ENCODE measurements at regions not wholly inside any gene's neighbourhood (a gene's known extent, or its start where the extent isn't known, plus 50 kb on each side); places are given as distances from the start of the nearest gene placed in this dataset.
"Not testable (repeated sequence)": the region's sequence is repeated elsewhere in the genome, so short reads cannot be mapped to it uniquely, and the experiment has no call there.

DNA sequence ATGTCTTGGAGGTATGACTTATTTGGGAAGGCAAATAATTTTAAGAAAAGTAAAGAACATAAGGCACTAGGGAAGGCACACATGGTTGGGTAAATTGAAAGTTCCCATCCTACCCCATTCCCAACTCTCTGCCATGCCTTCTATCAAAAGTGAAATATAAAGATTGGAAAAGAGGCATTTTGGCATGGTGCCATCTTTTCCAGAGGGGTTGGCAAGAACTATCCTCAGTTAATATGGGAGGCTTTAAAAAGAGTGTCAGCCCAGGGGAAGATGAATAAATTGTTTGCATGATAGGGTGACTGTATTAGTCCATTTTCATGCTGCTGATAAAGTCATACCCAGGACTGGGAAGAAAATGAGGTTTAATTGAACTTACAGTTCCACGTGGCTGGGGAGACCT is 150.8 kb upstream of the BOD1L1 start:
- peaks cover 7 to 13% (median 10%) of the 10 kb centered on the region in 6 donors for H3K9me3 Mint-ChIP-seq

DNA sequence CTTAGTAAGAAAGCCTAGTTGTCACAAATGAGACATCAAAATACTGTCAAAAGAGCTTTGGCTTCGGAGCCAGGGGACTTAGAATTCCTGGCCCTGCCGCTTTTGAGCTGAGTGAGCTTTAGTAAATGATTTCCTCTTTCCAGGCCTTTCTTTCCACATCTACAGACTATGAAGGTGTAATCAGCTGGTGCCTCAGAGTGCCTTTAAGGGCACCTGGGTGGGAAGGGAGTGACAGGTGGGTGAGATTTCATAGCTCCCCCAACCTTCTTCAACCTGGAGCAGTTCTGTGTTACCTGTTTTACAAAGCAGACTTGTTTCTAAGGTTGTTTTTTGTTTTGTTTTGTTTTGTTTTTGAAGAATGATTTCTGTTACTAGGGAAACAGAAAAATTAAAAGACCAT is 154.7 kb upstream of the BOD1L1 start:
- no peak overlapping the region for H3K27ac Mint-ChIP-seq
- peaks cover 0 to 1% (median 0%) of the 10 kb centered on the region in 3 donors for H3K36me3 Mint-ChIP-seq
- no peak overlapping the region for H3K4me3 Mint-ChIP-seq
- H3K27me3 Mint-ChIP-seq (ENCODE audit: low read depth in 3 of 3), result peaks cover 0 to 2% (median 0%) of the 10 kb centered on the region in 3 donors
- DNase-seq, result no peak
- H3K4me1 Mint-ChIP-seq, result peaks cover 0 to 1% of the 10 kb centered on the region in 2 donors
- peaks cover 0 to 10% (median 5%) of the 10 kb centered on the region in 6 donors for H3K9me3 Mint-ChIP-seq

More for the DNA sequence above, 150.8 kb upstream of the BOD1L1 start:
- H3K27me3 Mint-ChIP-seq (ENCODE audit: low read depth in 3 of 3), result peaks cover 0 to 2% (median 0%) of the 10 kb centered on the region in 3 donors
- DNase-seq, result no peak
- H3K4me3 Mint-ChIP-seq, result no peak overlapping the region
- no peak overlapping the region for H3K27ac Mint-ChIP-seq
- H3K4me1 Mint-ChIP-seq, result peaks cover 0 to 9% of the 10 kb centered on the region in 2 donors
- H3K36me3 Mint-ChIP-seq, result peaks cover 0 to 7% (median 0%) of the 10 kb centered on the region in 3 donors

DNA sequence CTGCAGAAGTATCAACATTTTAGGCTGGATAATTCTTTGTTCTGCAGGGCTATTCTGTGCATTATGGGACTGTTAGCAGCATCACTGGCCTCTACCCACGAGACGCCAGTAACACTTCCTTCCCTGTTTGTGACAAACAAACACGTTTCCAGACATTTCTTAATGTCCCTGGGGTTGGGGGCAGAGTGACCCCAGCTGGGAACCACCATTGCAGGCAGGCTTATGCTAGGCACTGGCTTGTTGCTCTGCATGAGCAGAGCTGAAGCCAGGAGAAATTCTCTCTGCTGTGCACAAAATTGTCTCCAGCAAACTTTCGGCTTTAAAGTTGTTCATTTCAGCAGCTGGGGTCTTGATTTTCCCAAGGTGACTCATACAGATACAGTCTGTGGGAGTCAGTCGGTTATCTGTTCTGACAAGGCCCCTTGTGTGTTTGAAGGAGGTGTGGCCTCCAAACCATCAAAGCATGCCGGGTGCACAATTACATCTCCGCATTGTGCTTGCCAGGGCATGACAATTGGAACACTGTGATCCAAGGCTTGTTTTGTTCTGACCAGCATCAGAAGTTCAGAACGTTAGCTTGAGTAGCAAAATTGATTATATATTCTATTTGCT is 156.4 kb upstream of the BOD1L1 start:
- peaks cover 0 to 10% (median 2%) of the 10 kb centered on the region in 6 donors for H3K9me3 Mint-ChIP-seq
- no peak overlapping the region for H3K27ac Mint-ChIP-seq
- H3K36me3 Mint-ChIP-seq, result peaks cover 0 to 3% (median 0%) of the 10 kb centered on the region in 3 donors

DNA sequence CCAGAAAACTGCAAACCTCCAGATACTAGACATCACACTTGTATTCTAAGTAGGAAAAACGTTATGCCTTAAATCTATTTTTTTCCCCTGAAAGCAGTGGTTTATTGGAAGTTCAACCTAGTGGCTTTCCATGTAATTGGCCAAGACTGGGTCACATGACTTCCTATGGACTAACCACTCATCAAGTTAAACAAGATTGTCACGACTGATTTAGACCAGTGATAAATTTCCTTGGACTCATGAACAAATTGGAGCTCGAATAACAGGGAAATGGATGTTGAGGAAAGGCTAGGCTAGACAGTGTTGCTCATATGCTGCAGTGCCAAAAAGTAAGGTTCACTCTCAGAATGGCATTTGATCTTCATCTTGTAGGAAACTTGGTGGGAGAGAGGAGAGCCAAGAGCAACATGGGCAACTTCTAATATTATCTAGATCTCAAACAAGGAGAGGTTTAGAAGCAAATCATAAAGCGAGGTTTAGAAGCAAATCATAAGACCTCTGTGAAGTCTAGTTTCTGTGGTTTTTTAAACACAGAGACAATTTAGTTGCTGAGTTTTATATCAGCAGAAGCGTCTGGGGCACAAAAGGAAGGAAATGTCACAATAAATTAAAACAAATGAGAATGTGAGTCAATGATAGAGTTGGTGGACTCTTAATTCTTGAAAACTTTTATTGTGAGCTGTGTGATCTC is 165.6 kb upstream of the BOD1L1 start:
- Mint-ChIP-seq H3K9me3 (peaks cover 0 to 21% (median 5%) of the 10 kb centered on the region in 6 donors), H3K4me3 (no peak overlapping the region), H3K36me3 (peaks cover 0 to 3% (median 0%) of the 10 kb centered on the region in 3 donors), H3K27me3 (ENCODE audit: low read depth in 3 of 3) (peaks cover 2 to 5% (median 4%) of the 10 kb centered on the region in 3 donors), H3K27ac (no peak overlapping the region), H3K4me1 (peaks cover 0 to 5% of the 10 kb centered on the region in 2 donors)
- no peak for DNase-seq

More for the DNA sequence above, 156.4 kb upstream of the BOD1L1 start:
- DNase-seq, result no peak
- H3K4me3 Mint-ChIP-seq, result no peak overlapping the region
- H3K27me3 Mint-ChIP-seq (ENCODE audit: low read depth in 3 of 3), result peaks cover 0 to 2% (median 0%) of the 10 kb centered on the region in 3 donors
- H3K4me1 Mint-ChIP-seq, result no peaks in the 10 kb centered on the region

DNA sequence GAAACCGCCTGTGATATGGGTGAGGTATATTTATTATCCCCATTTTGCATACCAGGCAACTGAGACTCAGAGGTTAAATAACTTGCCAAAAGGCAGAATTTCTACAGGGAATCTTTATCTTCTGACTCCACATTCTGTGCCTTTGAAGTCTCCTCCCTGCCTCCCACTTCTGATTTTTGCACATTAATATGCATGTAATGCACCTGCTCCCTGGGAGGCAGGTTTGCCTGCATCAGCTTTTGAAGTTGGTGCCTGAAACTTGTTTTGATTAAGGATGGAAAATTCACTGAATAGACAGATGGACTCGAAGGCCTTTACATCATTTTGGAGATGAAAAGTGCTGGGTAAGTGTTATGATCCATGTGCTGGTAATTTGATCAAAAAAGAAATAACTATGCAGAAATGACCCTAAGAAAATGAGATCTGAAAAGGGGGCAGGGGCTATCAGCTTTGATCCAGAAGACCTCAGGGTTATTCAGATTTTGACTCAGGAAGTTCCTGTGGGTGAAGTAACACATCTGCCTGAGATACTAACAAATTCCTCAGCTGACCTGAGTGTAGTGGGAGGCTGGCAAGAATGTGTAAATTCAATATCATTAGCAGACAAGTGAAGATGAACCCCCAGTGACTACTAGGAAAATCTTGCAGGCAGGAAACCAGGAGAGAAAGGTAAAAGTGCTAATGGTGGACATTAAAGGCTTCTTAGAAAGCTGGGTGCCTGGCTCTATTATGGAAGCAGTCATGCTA is 167.5 kb upstream of the BOD1L1 start:
- Mint-ChIP-seq H3K27ac (no peak overlapping the region), H3K36me3 (peaks cover 0 to 3% (median 3%) of the 10 kb centered on the region in 3 donors), H3K4me3 (no peak overlapping the region), H3K27me3 (ENCODE audit: low read depth in 3 of 3) (peaks cover 4 to 5% (median 4%) of the 10 kb centered on the region in 3 donors), H3K9me3 (peaks cover 3 to 28% (median 9%) of the 10 kb centered on the region in 6 donors), H3K4me1 (peaks cover 0 to 5% of the 10 kb centered on the region in 2 donors)
- no peak for DNase-seq

DNA sequence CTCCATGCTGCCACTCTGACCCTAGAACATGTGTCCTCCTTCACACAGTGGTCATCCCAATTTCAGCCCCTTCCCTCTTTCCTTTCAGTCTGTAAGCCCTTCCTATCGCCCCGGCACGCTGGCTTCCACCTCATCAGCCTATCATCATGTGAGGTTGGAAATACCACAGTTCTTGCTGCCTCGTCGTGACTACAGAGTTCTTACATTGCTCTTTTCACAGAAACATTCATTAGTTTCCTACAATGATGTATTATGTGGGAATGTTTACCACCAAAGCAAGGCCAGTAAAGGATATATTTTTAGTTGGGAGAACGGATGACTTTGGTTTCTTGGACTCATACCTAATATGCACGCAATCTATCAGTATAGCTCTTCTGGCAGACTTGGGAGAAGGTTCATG is 169.5 kb upstream of the BOD1L1 start:
- no peak for DNase-seq
- no peak overlapping the region for H3K27ac Mint-ChIP-seq
- peaks cover 0 to 3% (median 3%) of the 10 kb centered on the region in 3 donors for H3K36me3 Mint-ChIP-seq
- H3K4me1 Mint-ChIP-seq, result peaks cover 0 to 5% of the 10 kb centered on the region in 2 donors
- peaks cover 3 to 21% (median 9%) of the 10 kb centered on the region in 6 donors for H3K9me3 Mint-ChIP-seq
- no peak overlapping the region for H3K4me3 Mint-ChIP-seq
- peaks cover 2 to 5% (median 4%) of the 10 kb centered on the region in 3 donors for H3K27me3 Mint-ChIP-seq (ENCODE audit: low read depth in 3 of 3)

DNA sequence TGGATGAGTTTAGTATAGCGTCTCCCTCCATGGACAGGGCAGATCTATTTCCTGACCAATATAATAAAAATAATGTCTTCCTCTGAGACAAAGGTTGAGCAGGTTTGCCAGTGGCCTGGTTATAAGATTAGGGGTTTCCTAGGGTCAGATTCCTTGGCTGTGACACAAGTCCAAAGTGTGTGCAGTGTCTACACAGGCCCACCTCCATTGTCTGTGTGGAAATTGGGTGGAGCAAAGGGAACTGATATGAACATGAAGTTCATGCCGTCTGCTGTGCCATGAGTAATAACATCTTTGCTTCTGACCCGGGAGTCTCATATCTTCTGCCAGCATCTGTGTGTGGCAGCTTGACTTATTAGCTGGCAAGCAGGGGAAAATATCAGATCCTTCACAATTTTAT is 187.7 kb upstream of the BOD1L1 start:
- Mint-ChIP-seq H3K27me3 (ENCODE audit: low read depth in 3 of 3) (no peaks in the 10 kb centered on the region), H3K9me3 (peaks cover 0 to 2% (median 0%) of the 10 kb centered on the region in 6 donors), H3K4me1 (no peaks in the 10 kb centered on the region), H3K4me3 (no peak overlapping the region), H3K36me3 (no peaks in the 10 kb centered on the region), H3K27ac (no peak overlapping the region)
- no peak for DNase-seq

DNA sequence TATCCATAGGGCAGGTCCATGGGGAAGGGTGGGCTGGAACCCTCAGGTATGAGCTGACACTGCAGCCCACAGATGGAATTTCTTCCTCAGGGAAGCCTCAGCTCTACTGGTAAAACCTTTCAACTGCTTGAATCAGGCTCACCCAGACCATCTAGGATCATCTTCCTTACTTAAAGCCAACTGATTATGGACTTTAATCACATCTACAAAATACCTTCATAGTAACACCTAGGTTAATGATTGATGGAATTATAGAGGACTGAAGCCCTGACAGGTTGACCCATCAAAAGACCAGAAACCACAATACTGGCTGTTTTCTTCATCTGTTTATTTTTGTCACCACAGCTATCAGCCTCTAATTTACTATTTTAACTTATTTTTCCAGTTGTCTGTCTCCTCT is 188.9 kb upstream of the BOD1L1 start:
- peaks cover 0 to 3% (median 0%) of the 10 kb centered on the region in 6 donors for H3K9me3 Mint-ChIP-seq
- no peak for DNase-seq
- H3K4me3 Mint-ChIP-seq, result no peak overlapping the region
- no peaks in the 10 kb centered on the region for H3K36me3 Mint-ChIP-seq
- H3K4me1 Mint-ChIP-seq, result no peaks in the 10 kb centered on the region
- no peak overlapping the region for H3K27ac Mint-ChIP-seq
- H3K27me3 Mint-ChIP-seq (ENCODE audit: low read depth in 3 of 3), result no peaks in the 10 kb centered on the region

DNA sequence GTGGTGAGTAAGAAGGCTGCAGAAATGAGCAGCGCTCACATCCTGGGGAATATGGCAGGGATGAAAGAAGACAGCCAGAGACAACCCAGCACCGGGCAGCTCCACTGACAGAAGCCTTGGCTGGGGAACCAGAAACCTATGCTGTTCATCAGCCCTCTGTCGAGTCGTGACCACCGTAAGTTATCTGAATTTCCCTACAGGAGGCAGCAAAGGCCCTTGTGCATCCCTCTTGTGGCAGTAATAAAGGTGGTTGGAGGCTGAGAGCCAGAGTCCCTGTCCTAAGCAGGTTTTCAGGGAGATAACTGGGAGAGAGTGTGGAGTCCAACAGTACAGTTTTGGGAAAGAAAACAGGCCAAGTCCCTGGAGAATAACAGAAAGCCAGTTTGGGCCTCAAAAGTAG is 194.0 kb upstream of the BOD1L1 start:
- no peak for DNase-seq
- H3K4me3 Mint-ChIP-seq, result no peak overlapping the region
- H3K36me3 Mint-ChIP-seq, result peaks cover 0 to 5% (median 0%) of the 10 kb centered on the region in 3 donors
- peaks cover 3 to 20% (median 13%) of the 10 kb centered on the region in 6 donors for H3K9me3 Mint-ChIP-seq
- H3K27me3 Mint-ChIP-seq (ENCODE audit: low read depth in 3 of 3), result no peaks in the 10 kb centered on the region
- H3K4me1 Mint-ChIP-seq, result no peaks in the 10 kb centered on the region
- H3K27ac Mint-ChIP-seq, result no peak overlapping the region

DNA sequence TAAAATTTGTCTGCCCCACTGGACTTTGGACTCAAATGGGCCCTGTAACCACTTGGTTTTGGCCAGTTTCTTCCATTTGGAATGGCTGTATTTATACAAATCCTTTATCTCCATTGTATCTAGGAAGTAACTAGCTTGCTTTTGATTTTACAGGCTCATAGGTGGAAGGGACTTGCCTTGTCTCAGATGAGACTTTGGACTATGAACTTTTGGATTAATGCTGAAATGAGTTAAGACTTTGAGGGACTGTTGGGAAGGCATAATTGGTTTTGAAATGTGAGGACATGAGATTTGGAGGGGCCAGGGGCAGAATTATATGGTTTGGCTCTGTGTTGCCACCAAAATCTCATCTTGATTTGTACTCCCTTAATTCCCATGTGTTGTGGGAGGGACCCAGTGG is 198.3 kb upstream of the BOD1L1 start:
- not testable (repeated sequence) for H3K27me3 Mint-ChIP-seq (ENCODE audit: low read depth in 3 of 3); DNase-seq; H3K27ac Mint-ChIP-seq; H3K4me1 Mint-ChIP-seq; H3K36me3 Mint-ChIP-seq; H3K4me3 Mint-ChIP-seq
- peaks cover 3 to 21% (median 13%) of the 10 kb centered on the region in 6 donors for H3K9me3 Mint-ChIP-seq

DNA sequence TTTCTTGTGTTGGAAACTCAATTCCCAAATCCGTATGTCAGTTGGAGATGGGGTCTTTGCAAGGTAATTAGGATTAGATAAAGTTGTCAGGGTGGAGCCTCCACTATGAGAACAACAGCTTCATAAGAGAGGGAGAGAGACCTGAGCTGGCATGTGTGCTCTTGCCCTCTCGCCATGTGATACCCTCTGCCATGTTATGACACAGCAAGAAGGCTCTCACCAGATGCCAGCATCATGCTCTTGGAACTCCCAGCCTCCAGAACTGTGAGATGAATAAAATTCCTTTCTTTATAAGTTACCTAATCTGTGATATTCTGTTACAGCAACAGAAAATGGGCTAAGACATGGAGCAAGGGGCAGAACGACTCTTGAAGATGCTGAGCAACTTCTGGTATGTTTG is 201.9 kb upstream of the BOD1L1 start:
- H3K36me3 Mint-ChIP-seq, result peaks cover 0 to 3% (median 0%) of the 10 kb centered on the region in 3 donors
- H3K27ac Mint-ChIP-seq, result no peak overlapping the region
- H3K9me3 Mint-ChIP-seq, result peaks cover 0 to 18% (median 5%) of the 10 kb centered on the region in 6 donors
- H3K4me1 Mint-ChIP-seq, result no peaks in the 10 kb centered on the region
- no peak overlapping the region for H3K4me3 Mint-ChIP-seq
- DNase-seq, result no peak
- no peaks in the 10 kb centered on the region for H3K27me3 Mint-ChIP-seq (ENCODE audit: low read depth in 3 of 3)

DNA sequence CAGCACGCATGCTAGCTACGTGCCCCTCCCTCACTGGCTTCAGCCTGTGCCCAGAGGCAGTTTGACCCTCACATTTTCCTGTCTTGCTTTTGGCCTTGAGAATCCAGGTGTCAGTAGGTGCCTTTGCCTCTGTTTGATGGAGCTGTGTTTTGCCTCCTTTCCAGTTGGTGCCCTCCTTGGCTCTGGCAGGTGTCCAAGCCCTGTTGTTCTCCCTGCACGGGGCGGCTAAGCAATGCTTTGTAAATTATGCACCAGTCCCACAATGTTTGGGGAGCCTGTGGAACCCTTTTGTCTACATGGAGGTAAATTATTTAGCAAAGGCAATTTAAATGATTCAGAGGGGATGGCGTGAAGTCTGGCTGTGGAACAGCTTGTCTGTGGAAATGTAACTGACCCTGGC is 202.9 kb upstream of the BOD1L1 start:
- DNase-seq, result no peak
- no peak overlapping the region for H3K4me3 Mint-ChIP-seq
- H3K4me1 Mint-ChIP-seq, result no peaks in the 10 kb centered on the region
- H3K27ac Mint-ChIP-seq, result no peak overlapping the region
- H3K27me3 Mint-ChIP-seq (ENCODE audit: low read depth in 3 of 3), result no peaks in the 10 kb centered on the region
- H3K9me3 Mint-ChIP-seq, result peaks cover 0 to 12% (median 0%) of the 10 kb centered on the region in 6 donors
- no peaks in the 10 kb centered on the region for H3K36me3 Mint-ChIP-seq

DNA sequence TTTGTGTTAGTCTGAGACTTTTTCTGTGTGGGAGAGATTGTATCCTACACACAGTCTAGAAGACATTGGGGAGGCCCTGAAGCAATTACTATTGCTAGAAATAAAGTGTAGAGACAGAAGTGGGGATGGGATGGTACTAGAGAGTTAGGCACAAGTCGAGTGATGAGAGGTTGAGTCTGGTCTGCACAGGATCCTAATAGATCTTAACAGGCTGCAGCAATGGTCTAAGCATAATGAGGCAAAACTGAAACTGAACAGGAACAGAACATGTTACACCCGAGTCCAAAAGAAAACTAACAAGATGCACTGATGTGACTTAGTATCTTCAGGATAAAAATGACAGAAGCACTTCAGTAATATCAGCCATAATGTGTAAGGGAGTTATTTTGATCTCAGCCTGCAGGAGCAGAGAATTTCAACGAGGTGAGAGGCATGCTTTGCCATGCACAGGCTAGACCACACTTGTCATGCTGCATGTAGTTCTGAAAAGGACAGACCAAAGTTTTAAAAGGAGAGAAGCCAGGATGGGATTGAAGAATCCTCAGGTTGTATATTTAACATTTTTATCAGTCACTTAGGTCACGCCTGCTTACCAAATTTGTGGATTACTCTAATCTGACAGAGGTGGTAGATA is 205.8 kb upstream of the BOD1L1 start:
- no peaks in the 10 kb centered on the region for H3K4me1 Mint-ChIP-seq
- DNase-seq, result no peak
- no peaks in the 10 kb centered on the region for H3K27me3 Mint-ChIP-seq (ENCODE audit: low read depth in 3 of 3)
- no peak overlapping the region for H3K27ac Mint-ChIP-seq
- H3K9me3 Mint-ChIP-seq, result peaks cover 0 to 9% (median 0%) of the 10 kb centered on the region in 6 donors
- H3K36me3 Mint-ChIP-seq, result no peaks in the 10 kb centered on the region
- H3K4me3 Mint-ChIP-seq, result no peak overlapping the region

Measured in immature natural killer cell (primary cell).